HG02938 (cell line): ENCODE measurements at regions not wholly inside any gene's neighbourhood (a gene's known extent, or its start where the extent isn't known, plus 50 kb on each side); places are given as distances from the start of the nearest gene placed in this dataset.

Experiments
- ATAC-seq: cut with Tn5 transposase; IDR thresholded peaks from one replicate; pipeline ENCODE4 v1.9.1; 2021; ENCODE audit warnings: mild to moderate bottlenecking, moderate library complexity; ENCODE audit not compliant: unreplicated experiment

DNA sequence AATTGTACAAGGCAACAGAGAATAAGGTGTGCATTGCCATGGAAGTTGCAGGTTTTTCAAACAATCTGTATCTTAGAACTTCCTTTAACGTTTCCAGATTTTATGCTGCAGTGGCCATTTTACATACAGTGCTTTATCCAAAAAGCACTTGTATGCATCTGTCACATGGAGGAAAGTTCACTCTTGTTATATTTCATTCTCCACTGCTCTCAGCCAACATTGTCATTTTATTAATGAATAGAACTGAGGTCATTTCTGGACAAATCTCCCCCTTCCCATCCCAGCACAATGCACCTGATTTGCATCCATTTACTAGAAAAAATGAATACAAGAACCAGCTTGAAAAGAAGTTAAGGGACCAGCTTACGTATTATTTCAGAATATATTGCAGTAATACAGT is 342.0 kb downstream of the USP25 start:
- ATAC-seq = no peak

DNA sequence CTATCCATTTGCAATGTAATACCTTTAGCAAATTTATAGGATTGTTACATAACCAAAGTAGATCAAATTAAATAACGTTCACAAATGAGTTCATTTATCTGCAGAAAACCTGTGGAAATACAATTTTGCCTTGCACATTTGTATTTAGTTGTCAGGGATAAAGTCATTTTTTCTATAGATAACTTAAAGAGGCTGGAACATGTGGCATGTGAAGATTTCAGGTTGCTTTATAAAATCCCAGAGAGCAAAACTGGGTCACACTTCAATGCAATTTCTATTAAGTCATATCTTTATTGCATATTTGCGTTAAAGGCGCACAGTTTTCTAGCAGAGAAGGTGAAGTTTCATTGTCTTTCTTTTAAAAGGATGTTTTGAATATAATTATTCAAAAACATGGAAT is 342.4 kb downstream of the USP25 start:
- no peak for ATAC-seq

DNA sequence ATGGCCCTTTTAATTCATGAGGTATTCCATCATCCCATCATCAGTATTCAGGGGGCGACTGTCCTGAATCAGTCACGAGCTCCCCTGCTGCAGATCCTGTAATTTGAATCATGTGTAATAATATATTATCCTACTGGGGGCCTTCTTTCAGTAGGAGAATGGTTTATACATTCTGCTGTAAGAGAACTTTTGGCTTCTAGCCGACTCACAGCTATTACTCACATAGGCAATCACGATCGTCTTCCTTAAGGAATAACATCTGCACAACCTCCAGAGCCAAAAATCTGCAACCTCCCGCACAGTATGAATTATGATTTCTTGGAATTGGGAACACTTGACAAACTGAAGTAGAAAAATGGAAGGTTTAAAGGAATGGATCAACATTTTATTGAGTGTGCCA is 343.0 kb downstream of the USP25 start:
- no peak for ATAC-seq

DNA sequence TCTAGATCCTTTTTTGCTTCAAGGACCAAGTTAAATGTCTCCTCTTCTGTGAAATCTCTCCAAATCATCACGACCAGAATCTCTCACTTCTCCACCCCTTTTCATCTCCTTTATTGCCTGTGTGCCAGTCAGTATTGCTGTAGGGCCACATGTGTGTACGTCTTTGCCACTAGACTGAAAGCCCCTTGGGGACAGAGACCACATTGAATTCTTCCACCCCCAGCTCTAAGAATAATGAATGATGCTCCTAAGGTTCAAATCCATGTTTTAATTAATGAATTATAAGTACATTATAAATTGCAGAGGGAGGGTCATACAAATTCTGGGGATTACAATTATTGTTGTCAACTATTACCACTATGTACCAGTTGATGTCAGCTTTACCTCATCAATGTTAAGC is 343.8 kb downstream of the USP25 start:
- no peak for ATAC-seq

DNA sequence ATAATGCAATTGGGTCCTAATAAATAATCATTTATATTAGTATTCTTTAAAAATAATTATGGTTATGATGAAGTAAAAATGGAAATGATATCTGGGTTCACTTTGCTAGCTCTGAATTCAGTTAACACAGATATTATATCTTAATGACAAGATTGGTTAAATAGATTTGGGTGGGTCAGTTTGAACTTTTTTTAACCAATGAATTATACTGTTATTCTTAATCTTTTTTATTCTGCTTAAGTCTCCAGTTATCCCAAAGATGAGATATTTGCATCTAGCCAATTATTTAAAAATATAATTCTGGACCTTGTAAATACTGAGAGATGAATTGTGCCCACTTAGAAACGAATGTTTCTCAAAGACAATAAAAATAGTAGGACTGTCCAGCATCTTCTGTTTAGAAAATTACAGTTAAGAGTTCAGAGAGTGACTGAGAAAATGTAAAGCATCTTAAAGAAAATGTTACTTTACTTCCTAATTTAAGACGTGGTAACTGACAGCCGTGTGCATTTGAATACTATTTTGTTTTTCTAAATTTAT is 345.2 kb downstream of the USP25 start:
- ATAC-seq = no peak

DNA sequence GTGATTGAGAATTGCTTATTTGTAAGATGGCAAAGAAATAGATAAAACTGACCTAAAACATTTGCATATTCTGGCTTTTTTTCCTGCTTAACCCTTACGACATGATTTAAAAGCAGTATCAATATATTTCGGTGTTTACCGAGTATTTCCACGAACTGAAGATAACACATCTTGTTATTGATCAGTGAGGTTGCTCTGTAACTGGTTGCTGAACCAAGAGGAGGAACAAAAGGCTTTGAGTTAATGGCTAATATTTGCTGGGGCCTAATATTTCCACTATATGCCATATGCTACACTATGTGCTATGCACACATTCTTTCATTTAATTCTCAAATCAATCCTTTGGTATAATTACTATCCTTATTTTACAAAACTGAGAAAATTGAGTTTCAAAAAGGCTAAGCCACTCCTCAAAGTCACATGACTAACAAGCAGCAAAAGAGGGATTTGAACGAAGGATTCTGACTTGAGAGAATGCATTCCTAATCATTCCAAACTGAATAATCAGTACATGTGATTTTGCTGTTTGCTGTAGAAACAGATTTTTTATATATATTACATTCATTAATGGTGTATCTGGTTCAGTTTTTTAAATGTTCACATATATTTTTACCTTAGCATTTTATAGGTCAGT is 346.0 kb downstream of the USP25 start:
- no peak for ATAC-seq

DNA sequence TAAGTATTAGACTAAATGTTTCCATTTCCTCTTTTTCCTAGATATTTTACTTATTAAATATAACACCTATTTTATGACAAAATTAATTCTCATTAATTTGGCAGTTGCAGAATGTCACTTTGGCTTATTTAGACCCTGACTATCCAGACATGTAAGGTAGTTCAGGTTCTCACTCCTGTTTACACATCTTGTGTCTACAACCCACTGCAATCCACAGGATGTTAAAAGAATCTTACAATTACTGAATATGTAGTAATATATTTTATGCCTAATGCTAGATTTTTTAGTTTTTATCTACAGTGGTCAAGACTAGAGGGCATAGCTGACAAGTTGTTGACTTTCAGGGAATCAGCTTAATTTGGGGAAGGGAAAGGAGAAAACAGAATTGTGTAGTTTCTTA is 346.7 kb downstream of the USP25 start:
- no peak for ATAC-seq

DNA sequence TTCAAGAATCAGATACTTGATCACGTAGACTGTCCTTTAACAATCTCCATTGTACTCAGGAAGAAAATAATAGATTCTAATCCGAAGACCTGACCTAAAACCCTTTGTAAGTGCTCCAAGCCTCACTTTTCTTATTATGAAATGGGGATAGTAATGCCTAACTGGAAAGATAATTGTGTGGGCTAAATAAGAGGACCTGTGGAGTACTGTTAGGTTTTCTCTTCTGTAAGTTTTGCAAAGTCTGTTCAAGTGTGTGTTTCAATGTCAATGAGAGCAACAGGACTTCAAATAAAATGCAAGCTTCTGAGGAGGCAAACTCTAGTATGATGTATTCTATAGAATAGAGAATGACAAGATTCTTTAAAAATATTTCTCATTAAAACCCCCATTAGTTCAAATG is 348.6 kb downstream of the USP25 start:
- no peak for ATAC-seq

DNA sequence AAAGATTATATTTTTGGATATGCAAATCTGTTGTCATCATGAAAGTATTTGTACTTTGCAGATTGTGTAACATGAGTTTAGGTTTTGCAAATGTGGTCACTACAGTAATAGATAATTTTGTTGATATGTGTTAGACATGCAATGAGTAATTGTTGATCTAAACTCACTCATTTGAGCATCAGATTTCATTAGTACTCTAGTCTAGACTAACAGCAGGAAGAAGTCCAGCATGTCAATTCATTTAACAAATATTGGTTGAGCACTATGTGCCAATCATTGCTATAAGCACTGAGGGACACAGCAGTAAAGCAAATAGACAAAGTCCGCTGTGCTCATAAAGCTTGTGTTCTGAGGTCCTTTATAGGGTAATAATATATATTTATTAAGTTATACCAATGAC is 350.0 kb downstream of the USP25 start:
- ATAC-seq = no peak

DNA sequence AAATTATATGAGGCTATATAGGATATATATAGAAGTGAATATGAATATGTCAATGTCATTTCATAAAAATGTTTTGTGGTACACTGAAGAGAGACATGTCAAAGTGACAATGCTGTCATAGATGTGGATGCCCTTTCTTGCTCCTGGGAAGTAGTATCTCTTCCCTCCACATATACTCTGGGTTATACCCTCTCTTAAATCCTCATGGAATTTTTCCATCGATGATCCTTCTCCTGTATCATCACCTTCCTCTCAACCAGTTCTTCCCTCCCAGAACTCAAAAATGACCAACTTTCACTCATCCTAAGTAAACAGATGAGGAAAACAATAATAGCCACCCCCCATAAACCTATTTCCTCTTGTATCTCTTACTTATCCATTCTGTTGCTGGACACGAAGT is 351.5 kb downstream of the USP25 start:
- no peak for ATAC-seq

DNA sequence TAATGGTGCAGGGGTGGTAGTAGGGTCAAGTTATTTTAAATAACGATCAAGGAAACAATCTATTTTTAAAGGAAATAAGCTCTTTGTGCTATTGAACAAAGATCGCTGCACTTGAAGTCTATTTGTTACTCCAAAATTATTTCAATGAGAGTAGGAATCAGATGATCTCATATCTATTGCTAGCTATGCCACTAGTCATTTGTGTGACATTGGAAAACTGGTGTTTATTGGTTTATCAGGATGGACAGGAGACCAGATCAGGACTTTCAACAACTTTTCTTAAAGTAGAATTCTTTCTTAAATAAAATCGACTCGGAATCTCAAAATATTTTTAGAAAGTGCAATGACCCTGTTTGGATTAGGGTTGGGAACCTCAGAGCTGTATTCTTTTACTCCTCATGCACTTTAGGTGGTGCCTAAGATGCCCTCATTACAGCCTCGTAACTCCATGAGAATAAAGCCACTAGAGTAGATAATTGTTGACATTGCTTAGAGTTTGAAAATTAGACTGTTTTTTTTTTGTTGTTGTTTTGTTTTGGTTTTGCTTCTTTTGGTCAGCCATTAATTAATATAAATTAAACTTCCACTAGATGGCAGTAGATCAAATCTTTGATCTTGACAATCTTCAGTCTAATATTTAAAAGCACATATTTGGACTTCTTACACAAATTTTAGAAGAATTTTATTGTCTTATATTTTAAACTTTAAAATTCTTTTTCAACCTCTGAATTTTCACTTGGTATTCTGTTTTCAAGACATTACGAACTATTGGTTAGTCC is 352.4 kb downstream of the USP25 start:
- no peak for ATAC-seq

DNA sequence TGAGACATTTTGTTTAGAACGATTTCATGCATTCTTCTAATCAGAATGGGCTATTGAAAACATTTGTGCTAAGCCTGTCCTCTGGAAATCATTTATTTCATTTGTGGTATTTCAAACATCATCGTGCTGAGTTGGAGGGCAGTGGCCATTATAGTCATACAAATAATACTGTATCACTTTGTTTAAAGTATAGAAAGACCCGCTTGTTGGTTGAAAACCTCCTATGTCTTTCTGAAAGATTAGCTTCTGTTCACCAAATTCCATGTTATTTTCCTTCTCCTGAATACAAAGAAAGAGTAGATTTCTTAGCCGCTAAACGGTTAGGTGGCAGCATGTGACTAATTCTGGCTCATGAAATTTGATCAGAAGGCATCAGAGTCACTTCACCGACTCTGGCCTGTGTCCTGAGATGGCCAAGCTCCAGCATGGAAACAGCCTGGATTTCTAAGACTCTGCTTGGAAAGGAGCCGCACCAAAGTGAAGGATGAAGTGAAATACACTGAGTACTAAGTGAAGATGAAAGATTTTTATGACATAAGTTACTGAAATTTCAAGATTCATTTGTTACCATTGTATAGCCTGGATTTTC is 355.1 kb downstream of the USP25 start:
- no peak for ATAC-seq

DNA sequence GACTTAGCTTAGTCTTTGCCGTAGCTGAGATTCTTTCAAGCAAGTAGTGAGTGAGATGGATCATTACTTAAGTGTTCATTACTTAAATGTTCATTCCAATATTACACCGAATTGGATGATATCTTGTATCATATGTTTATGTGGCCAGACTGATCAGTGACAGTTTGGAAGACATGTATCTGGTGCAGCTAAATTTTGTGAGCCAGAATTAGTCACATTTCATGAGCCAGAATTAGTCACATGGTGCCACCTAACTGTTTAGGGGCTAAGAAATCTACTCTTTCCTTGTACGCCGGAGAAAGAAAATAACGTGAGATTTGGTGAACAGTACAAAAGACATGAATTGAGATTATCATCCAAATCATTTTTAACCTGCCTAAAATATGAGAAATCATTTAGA is 355.6 kb downstream of the USP25 start:
- ATAC-seq = no peak

DNA sequence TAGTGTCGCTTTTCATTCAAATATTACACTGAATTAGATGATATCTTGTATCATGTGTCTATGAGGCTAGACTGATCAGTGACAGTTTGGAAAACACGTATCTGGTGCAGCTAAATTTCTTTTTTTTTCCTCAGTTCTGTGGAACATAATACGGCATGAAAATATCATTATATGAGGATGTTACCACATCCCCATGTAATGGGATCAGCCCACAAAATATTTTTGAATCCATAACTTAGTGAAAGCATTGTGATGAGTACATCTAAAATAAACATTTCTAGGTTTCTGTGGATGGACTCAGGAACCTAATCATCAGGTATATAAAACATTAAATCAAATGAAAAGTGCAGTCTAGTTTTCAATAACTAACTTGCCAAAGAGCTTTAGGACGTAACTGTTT is 356.3 kb downstream of the USP25 start:
- no peak for ATAC-seq

DNA sequence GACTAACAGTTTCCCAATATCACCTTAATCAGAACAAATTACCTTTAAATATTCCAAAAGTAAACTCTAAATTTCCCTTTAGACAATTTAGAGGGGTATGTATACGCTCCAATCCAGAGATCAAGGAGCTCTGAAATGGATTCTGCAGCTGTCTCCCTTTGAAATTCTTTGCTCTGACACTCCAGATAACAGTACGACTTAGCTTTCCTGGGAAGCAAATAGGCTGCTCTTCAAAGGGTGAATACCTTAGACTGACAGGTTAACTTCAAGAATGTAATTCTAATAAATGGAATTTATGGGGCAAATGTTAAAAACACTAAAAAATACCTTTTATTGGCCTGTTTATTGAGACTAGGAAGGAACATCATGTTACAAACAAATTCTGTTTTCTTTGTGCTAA is 357.2 kb downstream of the USP25 start:
- no peak for ATAC-seq

DNA sequence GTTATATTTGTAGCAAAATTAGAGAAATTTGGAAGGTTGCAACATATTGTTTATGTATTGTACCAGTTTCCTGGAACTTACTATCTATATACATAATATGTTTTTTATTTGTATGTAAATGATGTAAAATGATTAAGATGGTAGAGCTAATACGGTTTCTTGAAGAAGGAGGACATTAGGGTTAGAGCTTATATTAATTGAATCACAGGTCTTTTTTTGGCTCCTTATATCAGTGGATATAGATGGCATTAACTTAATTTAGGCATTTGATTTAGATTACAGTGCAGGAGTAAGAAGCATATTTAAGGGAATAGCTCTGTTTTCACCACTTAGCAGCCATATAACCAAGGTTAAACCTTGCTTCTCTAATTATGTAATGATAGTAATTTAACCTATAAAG is 357.7 kb downstream of the USP25 start:
- no peak for ATAC-seq

DNA sequence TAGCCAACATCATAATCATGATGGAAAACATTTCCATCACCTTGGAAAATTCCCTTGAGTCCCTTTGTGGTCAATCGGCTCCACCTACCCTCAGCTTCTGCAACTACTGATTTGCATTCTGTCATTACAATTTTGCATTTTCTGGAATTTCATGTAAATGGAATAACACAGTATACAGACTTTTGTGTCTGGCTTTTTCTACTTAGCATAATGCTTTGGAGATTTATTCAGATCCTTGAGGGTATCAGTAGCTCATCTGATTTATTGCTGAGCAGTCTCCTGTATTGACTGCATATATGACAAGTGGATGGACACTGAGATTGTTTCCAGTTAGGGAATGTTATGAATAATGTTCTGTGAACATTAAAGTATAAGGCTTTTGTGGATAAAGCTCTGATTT is 358.3 kb downstream of the USP25 start:
- ATAC-seq = no peak

DNA sequence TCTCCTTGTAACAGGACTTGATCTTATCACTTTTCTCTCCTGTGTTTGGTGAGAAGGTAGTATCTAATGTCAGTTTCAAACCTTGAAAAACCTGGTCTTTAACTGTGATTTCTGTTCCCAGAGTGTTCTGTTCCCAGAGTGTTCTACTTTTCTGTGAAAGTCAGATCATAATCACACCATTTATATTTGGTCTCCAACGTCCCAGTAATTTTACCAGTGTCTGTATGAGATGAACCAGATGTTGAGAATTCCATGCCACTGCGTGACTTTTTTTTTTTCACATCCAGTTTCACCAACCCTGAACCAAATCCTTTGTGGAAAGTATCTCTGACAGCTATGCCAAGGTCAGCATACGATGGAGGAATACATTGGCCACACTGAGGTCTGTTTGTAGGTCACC is 365.2 kb downstream of the USP25 start:
- ATAC-seq = no peak

DNA sequence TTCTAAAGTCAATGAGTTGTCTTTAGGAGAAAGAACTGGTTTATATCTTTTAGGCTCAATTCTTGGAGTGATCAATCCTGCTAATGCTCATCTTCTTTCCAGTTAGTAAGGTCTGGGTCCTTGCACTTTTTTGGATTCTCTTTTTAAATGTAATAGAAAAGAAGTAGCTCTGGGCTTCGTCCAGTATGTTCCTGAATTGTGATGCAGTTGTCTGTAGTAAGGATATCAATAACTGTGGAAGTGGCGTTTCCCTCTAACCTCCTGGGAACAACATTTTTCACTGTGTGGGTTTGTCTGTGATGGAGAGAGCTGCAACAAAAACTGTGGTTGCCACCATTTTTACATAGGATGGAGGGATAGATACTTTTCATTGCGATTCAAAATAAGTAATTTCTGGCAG is 367.2 kb downstream of the USP25 start:
- no peak for ATAC-seq

DNA sequence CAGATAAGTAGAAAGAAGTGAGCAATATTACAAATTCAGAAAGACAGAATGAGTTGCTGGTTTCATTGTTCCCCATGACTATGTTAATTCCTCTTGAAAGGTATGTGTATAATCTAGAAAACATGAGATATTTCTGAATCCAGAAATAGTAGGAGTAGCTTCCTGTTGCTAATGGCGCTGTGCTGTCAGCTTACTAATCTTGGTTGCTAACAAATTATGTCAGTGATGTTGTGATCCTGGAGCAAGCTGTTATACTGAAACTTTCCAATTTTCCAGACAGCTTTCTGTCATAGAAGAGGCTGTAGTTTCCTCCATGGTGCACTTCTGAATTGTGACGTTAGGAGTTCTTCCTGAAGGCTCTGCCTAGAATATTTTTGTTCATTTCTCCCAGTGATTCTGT is 372.3 kb downstream of the USP25 start:
- ATAC-seq = no peak

DNA sequence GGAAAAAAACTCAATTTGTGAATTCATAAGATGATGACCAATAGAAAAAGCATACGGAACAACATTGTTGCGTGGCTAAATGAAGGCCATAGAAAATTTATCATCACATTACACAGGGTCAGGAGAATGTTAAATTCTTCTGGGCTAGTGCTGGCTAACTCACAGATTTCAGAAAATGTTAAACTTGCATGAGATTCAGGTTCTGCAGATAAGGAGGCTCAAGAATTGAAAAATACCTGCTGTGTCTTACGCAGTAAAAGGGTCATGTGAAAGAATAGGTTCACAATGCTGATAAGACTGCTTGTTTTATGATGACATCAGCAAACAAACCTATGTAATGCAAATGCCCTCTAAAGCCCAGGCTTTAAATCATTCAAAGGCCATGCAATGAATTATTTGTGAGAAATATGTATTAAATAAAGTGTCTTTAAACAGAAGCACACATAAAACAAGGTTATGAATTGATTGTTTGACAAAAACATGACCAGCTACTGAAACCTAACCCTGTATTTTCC is 378.8 kb downstream of the USP25 start:
- ATAC-seq = no peak
